Rectal smooth muscle tissue (tissue), 1 donor: ENCODE measurements at regions not wholly inside any gene's neighbourhood (a gene's known extent, or its start where the extent isn't known, plus 50 kb on each side); places are given as distances from the start of the nearest gene placed in this dataset.

Experiments used
- H3K27ac ChIP-seq: one replicate; pipeline ENCODE4 v1.7.0; 2013; ENCODE audit warnings: low read depth, low read length, inconsistent platforms
- H3K27me3 ChIP-seq: one replicate; pipeline ENCODE4 v1.7.0; 2013; ENCODE audit warnings: low read length; ENCODE audit not compliant: control insufficient read depth, insufficient read depth
- H3K36me3 ChIP-seq: one replicate; pipeline ENCODE4 v1.7.0; 2013; ENCODE audit warnings: low read length; ENCODE audit not compliant: control insufficient read depth, insufficient read depth
- H3K4me1 ChIP-seq: one replicate; pipeline ENCODE4 v1.7.0; 2013; ENCODE audit warnings: low read length; ENCODE audit not compliant: control insufficient read depth, insufficient read depth
- H3K4me3 ChIP-seq: one replicate; pipeline ENCODE4 v1.7.0; 2013; ENCODE audit warnings: low read length
- H3K9ac ChIP-seq: one replicate; pipeline ENCODE4 v1.7.0; 2013; ENCODE audit warnings: low read length

- no peak overlapping the region for H3K9ac ChIP-seq
Measured at GRCh38 chr17:21524211-21524591, 148.0 kb downstream of the KCNJ12 start.

GRCh38 chr17:21525464-21526130, 149.4 kb downstream of the KCNJ12 start:
- Histone ChIP-seq H3K36me3 (no peaks in the 10 kb centered on the region), H3K4me3 (no peak overlapping the region), H3K27me3 (no peaks in the 10 kb centered on the region), H3K4me1 (peaks cover 2% of the 10 kb centered on the region), H3K9ac (no peak overlapping the region), H3K27ac (no peak overlapping the region)

More at GRCh38 chr17:21524211-21524591, 148.0 kb downstream of the KCNJ12 start:
- peaks cover 2% of the 10 kb centered on the region for H3K4me1 ChIP-seq
- no peak overlapping the region for H3K4me3 ChIP-seq
- H3K36me3 ChIP-seq = no peaks in the 10 kb centered on the region
- no peak overlapping the region for H3K27ac ChIP-seq
- H3K27me3 ChIP-seq = no peaks in the 10 kb centered on the region

GRCh38 chr17:21528031-21528695, 152.0 kb downstream of the KCNJ12 start:
- Histone ChIP-seq H3K27ac (no peak overlapping the region), H3K27me3 (no peaks in the 10 kb centered on the region), H3K36me3 (no peaks in the 10 kb centered on the region), H3K4me3 (no peak overlapping the region), H3K4me1 (peaks cover 2% of the 10 kb centered on the region), H3K9ac (no peak overlapping the region)

DNA sequence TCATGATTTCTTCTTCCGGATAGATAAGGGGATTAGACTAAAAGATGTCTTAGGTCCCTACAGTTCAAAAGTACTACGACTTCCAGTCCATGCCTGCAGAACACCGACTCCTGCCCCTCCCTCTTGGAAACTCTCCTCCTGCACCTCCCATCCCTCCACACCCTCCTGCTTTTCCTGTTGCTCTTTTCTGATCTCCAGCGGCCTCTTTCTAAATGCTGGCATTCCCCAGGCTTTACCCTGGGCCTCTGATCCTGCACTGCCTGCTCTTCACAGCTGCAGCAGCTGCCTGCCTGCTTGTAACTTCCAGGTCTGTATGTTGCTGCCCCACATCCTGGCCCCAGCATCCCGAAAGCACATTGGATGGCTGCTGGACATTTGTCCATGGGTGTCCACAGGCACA, 154.2 kb downstream of the KCNJ12 start:
- Histone ChIP-seq H3K9ac (no peak overlapping the region), H3K27me3 (no peaks in the 10 kb centered on the region), H3K27ac (no peak overlapping the region), H3K4me1 (no peaks in the 10 kb centered on the region), H3K4me3 (no peak overlapping the region), H3K36me3 (peaks cover 14% of the 10 kb centered on the region)

GRCh38 chr17:21530841-21531240, 154.7 kb downstream of the KCNJ12 start:
- no peak overlapping the region for H3K4me3 ChIP-seq
- H3K27me3 ChIP-seq = no peaks in the 10 kb centered on the region
- H3K27ac ChIP-seq = no peak overlapping the region
- peaks cover 14% of the 10 kb centered on the region for H3K36me3 ChIP-seq
- H3K4me1 ChIP-seq = no peaks in the 10 kb centered on the region
- H3K9ac ChIP-seq = no peak overlapping the region

DNA sequence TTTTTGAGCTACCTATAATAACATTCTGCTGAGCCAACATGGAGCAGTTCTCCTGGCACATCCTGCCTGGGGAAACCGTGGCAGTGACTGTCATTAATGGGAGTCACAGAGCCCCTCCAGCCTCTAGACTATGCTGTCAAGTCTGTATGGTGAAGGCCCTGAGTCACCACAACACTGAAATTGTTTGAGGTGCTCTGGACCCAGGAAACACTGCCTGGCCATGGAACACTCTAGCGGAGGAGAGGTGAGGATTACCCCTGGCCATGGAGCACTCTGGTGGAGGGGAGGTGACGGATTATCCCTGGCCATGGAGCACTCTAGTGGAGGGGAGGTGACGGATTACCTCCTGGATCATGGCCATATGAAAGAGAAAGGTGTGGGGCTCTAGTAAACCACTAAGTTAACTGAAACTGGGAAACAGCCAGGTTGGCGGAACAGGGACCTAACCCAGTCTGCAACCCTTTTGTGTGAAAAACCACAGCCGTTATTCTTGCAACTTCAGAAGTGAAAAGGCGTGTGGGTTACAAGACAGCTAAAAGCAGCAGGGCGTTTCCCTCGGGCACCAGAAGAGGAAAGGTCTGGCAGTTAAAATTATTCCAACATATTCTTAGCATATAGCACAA, 156.7 kb downstream of the KCNJ12 start:
- H3K9ac ChIP-seq = no peak overlapping the region
- no peaks in the 10 kb centered on the region for H3K27me3 ChIP-seq
- H3K4me3 ChIP-seq = no peak overlapping the region
- no peak overlapping the region for H3K27ac ChIP-seq
- no peaks in the 10 kb centered on the region for H3K4me1 ChIP-seq
- peaks cover 14% of the 10 kb centered on the region for H3K36me3 ChIP-seq

- Histone ChIP-seq H3K4me1 (no peaks in the 10 kb centered on the region), H3K4me3 (no peak overlapping the region), H3K27ac (no peak overlapping the region), H3K36me3 (peaks cover 14% of the 10 kb centered on the region), H3K9ac (no peak overlapping the region), H3K27me3 (no peaks in the 10 kb centered on the region)
Measured at GRCh38 chr17:21535686-21536375, 156.5 kb upstream of the KCNJ18 start.

- no peaks in the 10 kb centered on the region for H3K4me1 ChIP-seq
- no peaks in the 10 kb centered on the region for H3K27me3 ChIP-seq
- H3K4me3 ChIP-seq = no peak overlapping the region
- peaks cover 14% of the 10 kb centered on the region for H3K36me3 ChIP-seq
- no peak overlapping the region for H3K9ac ChIP-seq
- H3K27ac ChIP-seq = no peak overlapping the region
Measured at GRCh38 chr17:21537302-21537701, 155.0 kb upstream of the KCNJ18 start.

GRCh38 chr17:21538615-21539014, 153.7 kb upstream of the KCNJ18 start:
- Histone ChIP-seq H3K27me3 (no peaks in the 10 kb centered on the region), H3K9ac (no peak overlapping the region), H3K27ac (no peak overlapping the region), H3K4me1 (no peaks in the 10 kb centered on the region), H3K4me3 (no peak overlapping the region), H3K36me3 (peaks cover 13% of the 10 kb centered on the region)

DNA sequence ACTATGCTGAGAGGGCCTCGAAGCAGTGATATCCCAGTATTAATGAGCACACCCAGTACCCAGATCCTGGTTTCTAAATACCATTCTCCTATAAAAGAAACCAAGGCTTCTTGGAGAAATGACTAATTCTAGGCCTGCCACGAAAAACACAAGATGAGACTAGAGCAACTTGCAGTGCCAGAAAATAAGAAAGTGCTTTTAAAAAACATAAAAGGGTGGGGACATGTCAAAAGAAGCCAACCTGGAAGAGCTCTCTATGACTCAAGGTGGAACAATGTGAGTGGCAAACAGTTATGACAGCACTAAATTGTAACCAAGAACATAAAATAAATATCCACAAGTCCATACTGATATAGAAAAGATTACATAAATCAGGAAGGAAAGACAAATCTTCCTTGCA, 153.2 kb upstream of the KCNJ18 start:
- Histone ChIP-seq H3K9ac (no peak overlapping the region), H3K27me3 (no peaks in the 10 kb centered on the region), H3K27ac (no peak overlapping the region), H3K36me3 (peaks cover 10% of the 10 kb centered on the region), H3K4me1 (no peaks in the 10 kb centered on the region), H3K4me3 (no peak overlapping the region)

DNA sequence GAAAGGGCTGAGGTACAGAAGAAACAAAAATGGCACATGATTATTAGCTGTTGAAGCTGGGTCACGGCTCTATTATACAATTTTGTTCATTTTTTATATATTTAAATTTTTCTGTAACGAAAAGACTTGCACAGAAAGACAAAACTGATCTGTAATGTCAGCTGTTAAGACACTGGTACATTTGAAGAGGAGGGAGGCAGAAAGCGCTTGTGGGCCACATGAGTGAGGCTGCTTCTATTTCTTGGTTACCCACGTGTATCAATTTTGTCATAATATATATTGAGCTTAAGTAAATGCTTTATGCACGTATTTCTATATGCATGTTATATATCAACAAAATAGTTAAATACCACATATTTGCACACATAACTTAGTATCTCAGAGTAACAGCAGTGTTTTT, 151.8 kb upstream of the KCNJ18 start:
- Histone ChIP-seq H3K27ac (no peak overlapping the region), H3K4me1 (no peaks in the 10 kb centered on the region), H3K9ac (no peak overlapping the region), H3K4me3 (no peak overlapping the region), H3K27me3 (no peaks in the 10 kb centered on the region), H3K36me3 (no peaks in the 10 kb centered on the region)

GRCh38 chr17:21542070-21542469, 150.3 kb upstream of the KCNJ18 start:
- no peak overlapping the region for H3K27ac ChIP-seq
- no peak overlapping the region for H3K4me3 ChIP-seq
- no peaks in the 10 kb centered on the region for H3K36me3 ChIP-seq
- H3K27me3 ChIP-seq = no peaks in the 10 kb centered on the region
- no peaks in the 10 kb centered on the region for H3K4me1 ChIP-seq
- no peak overlapping the region for H3K9ac ChIP-seq
